Parathyroid adenoma (tissue), 2 donors: ENCODE measurements at regions not wholly inside any gene's neighbourhood (a gene's known extent, or its start where the extent isn't known, plus 50 kb on each side); places are given as distances from the start of the nearest gene placed in this dataset.

Source experiments
- H2AFZ ChIP-seq: fragments of 300-600 bp; sonication (generic); one replicate; pipeline ENCODE4 v1.7.0; 2017; ENCODE audit warnings: antibody characterized with exemption, mild to moderate bottlenecking
- H3K27ac ChIP-seq: fragments of 300-600 bp; sonication (generic); one replicate; pipeline ENCODE4 v1.7.0; 2017
- H3K27me3 ChIP-seq: fragments of 300-600 bp; sonication (generic); one replicate; pipeline ENCODE4 v1.7.0; 2017; ENCODE audit warnings: low read length; ENCODE audit not compliant: control insufficient read depth, insufficient read depth
- H3K36me3 ChIP-seq: fragments of 300-600 bp; sonication (generic); one replicate; pipeline ENCODE4 v1.7.0; 2017; ENCODE audit warnings: low read length; ENCODE audit not compliant: control insufficient read depth, insufficient read depth
- H3K4me1 ChIP-seq: fragments of 300-600 bp; sonication (generic); one replicate; pipeline ENCODE4 v1.7.0; 2017; ENCODE audit warnings: control low read depth
- H3K4me2 ChIP-seq: fragments of 300-600 bp; sonication (generic); one replicate; pipeline ENCODE4 v1.7.0; 2017; ENCODE audit warnings: low read length
- H3K4me3 ChIP-seq: fragments of 300-600 bp; sonication (generic); one replicate; pipeline ENCODE4 v1.7.0; 2017; ENCODE audit warnings: low read depth, low read length
- H3K79me2 ChIP-seq: fragments of 300-600 bp; sonication (generic); one replicate; pipeline ENCODE4 v1.7.0; 2017; ENCODE audit warnings: control low read depth
- H3K9ac ChIP-seq: fragments of 300-600 bp; sonication (generic); one replicate; pipeline ENCODE4 v1.7.0; 2017; ENCODE audit warnings: mild to moderate bottlenecking
- H3K9me3 ChIP-seq: fragments of 300-600 bp; sonication (generic); one replicate; pipeline ENCODE4 v1.7.0; 2017; ENCODE audit warnings: low read length; ENCODE audit not compliant: control insufficient read depth
- TF ChIP-seq, protein P1 (sequence below): fragments of 300-600 bp; sonication (generic); IDR thresholded peaks from one replicate; pipeline ENCODE4 v1.7.0; 2017; ENCODE audit warnings: antibody characterized with exemption, mild to moderate bottlenecking
- donor health status: primary hyperparathyroidism.

DNA sequence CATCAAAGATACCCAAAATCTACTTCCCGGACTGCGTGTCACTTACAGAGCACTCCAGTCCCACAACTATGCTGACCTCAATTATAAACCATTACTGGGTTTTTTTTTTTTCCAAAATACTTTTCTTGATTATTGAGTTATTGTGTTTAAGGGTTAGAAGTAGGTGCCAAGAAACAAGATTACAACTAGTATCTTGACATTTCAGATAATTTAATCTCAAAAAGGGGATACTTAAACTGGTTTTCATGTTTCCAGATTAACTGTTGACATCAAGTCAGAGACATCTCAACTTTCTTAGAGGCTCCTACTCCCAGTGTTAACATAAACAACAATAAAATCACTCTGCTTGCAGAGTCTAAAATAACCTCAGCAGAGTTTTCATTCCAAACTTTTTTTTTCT, 131.2 kb upstream of the ARID2 start:
- H3K9ac ChIP-seq = no peak overlapping the region
- H3K27me3 ChIP-seq = no peaks in the 10 kb centered on the region
- no peaks in the 10 kb centered on the region for H3K4me1 ChIP-seq
- no peaks in the 10 kb centered on the region for H3K9me3 ChIP-seq
- no peak overlapping the region for H3K4me2 ChIP-seq
- TF ChIP-seq, protein P1, sequence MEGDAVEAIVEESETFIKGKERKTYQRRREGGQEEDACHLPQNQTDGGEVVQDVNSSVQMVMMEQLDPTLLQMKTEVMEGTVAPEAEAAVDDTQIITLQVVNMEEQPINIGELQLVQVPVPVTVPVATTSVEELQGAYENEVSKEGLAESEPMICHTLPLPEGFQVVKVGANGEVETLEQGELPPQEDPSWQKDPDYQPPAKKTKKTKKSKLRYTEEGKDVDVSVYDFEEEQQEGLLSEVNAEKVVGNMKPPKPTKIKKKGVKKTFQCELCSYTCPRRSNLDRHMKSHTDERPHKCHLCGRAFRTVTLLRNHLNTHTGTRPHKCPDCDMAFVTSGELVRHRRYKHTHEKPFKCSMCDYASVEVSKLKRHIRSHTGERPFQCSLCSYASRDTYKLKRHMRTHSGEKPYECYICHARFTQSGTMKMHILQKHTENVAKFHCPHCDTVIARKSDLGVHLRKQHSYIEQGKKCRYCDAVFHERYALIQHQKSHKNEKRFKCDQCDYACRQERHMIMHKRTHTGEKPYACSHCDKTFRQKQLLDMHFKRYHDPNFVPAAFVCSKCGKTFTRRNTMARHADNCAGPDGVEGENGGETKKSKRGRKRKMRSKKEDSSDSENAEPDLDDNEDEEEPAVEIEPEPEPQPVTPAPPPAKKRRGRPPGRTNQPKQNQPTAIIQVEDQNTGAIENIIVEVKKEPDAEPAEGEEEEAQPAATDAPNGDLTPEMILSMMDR = no peak
- no peaks in the 10 kb centered on the region for H3K36me3 ChIP-seq
- H3K79me2 ChIP-seq = no peaks in the 10 kb centered on the region
- H2AFZ ChIP-seq = no peak overlapping the region
- H3K27ac ChIP-seq = no peak overlapping the region
- no peak overlapping the region for H3K4me3 ChIP-seq

DNA sequence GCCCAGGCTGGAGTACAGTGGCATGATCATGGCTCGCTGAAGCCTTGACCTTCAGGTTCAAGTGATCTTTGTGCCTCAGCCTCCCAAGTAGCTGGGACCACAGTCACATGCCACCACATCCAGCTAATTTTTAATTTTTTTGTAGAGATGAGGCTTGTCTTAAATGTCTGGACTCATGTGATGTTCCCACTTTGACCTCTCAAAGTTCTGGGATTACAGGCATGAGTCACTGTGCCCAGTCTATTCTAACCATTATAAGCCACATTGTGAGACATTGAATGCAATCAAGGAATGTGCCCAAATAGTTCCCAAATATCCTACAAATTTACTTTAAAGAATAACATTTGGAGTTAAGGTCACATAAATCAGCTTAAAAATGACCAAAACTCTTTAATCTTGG, 130.7 kb upstream of the ARID2 start:
- TF ChIP-seq, protein P1 = no peak
- no peak overlapping the region for H2AFZ ChIP-seq
- H3K4me1 ChIP-seq = no peaks in the 10 kb centered on the region
- H3K4me2 ChIP-seq = no peak overlapping the region
- H3K9ac ChIP-seq = no peak overlapping the region
- H3K79me2 ChIP-seq = no peaks in the 10 kb centered on the region
- no peaks in the 10 kb centered on the region for H3K27me3 ChIP-seq
- H3K4me3 ChIP-seq = no peak overlapping the region
- H3K27ac ChIP-seq = no peak overlapping the region
- no peaks in the 10 kb centered on the region for H3K9me3 ChIP-seq
- H3K36me3 ChIP-seq = no peaks in the 10 kb centered on the region

DNA sequence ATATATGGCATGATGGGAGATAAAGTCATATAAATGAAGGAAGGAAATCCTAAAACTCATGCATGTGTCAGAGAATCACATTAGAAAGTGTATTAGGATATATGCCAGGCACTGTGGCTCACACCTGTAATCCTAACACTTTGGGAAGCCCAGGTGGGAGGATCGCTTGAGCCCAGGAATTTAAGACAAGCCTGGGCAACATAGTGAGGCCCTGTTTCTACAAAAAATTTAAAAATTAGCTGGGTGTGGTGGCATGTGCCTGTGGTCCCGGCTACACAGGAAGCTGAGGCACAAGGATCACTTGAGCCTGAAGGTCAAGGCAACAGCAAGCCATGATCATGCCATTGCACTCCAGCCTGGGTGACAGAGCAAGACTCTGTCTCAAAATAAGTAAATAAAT, 130.3 kb upstream of the ARID2 start:
- H3K36me3 ChIP-seq = no peaks in the 10 kb centered on the region
- no peaks in the 10 kb centered on the region for H3K4me1 ChIP-seq
- H3K27ac ChIP-seq = no peak overlapping the region
- H3K4me2 ChIP-seq = no peak overlapping the region
- no peak overlapping the region for H3K9ac ChIP-seq
- H3K4me3 ChIP-seq = no peak overlapping the region
- H3K27me3 ChIP-seq = no peaks in the 10 kb centered on the region
- no peaks in the 10 kb centered on the region for H3K79me2 ChIP-seq
- TF ChIP-seq, protein P1 = no peak
- no peak overlapping the region for H2AFZ ChIP-seq
- no peaks in the 10 kb centered on the region for H3K9me3 ChIP-seq

DNA sequence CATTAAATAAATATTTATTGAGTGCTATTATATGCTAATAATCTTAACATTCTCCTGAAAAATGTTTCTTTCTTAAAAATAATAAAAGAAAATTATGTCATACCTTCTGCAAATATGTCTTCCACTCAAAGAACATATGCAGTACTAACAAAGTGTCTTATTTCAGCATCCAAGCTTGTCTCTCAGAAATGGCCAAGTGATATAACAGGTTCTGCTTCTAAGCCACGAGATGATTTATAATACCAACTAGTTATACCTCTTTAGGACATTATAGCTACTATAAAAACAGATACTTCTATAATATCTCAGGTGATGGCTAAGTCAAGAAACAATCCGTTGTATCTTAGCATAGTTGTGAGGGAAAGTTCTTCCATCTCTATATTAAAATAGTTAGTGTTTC, 128.1 kb upstream of the ARID2 start:
- Histone ChIP-seq H3K27me3 (no peaks in the 10 kb centered on the region), H3K36me3 (no peaks in the 10 kb centered on the region), H2AFZ (no peak overlapping the region), H3K4me3 (no peak overlapping the region), H3K4me2 (no peak overlapping the region), H3K4me1 (no peaks in the 10 kb centered on the region), H3K9ac (no peak overlapping the region), H3K9me3 (no peaks in the 10 kb centered on the region), H3K79me2 (no peaks in the 10 kb centered on the region), H3K27ac (no peak overlapping the region)
- TF ChIP-seq, protein P1 = no peak

DNA sequence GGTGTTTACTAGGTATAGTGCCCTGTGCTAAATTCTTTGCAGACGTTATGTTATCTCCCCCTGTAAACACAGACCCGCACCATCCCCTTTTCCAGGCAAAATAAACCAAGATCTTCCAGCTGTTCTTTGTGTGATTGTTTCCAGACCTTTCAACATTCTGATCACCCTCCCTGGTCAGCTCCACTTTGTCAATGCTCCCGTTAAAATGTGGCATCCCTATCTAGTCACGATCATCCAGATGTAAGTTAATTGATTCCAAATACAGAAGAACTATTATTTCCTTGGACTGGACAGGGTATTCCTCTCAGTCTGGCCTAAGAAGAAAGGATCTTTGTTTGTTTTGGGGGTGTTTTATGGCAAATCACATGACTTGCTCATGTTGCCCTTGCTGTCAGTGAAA, 127.6 kb upstream of the ARID2 start:
- Histone ChIP-seq H3K4me3 (no peak overlapping the region), H2AFZ (no peak overlapping the region), H3K36me3 (no peaks in the 10 kb centered on the region), H3K27me3 (no peaks in the 10 kb centered on the region), H3K9me3 (no peaks in the 10 kb centered on the region), H3K4me1 (no peaks in the 10 kb centered on the region), H3K9ac (no peak overlapping the region), H3K27ac (no peak overlapping the region), H3K4me2 (no peak overlapping the region), H3K79me2 (no peaks in the 10 kb centered on the region)
- TF ChIP-seq, protein P1 = no peak
